Ishikawa (cell line): ENCODE measurements at regions not wholly inside any gene's neighbourhood (a gene's known extent, or its start where the extent isn't known, plus 50 kb on each side); places are given as distances from the start of the nearest gene placed in this dataset.

Experiments
- CEBPB ChIP-seq: IDR thresholded peaks from 2 replicates; pipeline ENCODE4 v1.6.1; 2012
- CREB1 ChIP-seq: IDR thresholded peaks from 2 replicates; pipeline ENCODE4 v1.6.1; 2012; ENCODE audit warnings: low read depth
- EGR1 ChIP-seq: IDR thresholded peaks from 2 replicates; pipeline ENCODE4 v1.6.1; 2012
- EP300 ChIP-seq: IDR thresholded peaks from 2 replicates; pipeline ENCODE4 v1.6.1; 2012; ENCODE audit warnings: borderline replicate concordance
- FOXM1 ChIP-seq: IDR thresholded peaks from 2 replicates; pipeline ENCODE4 v1.6.1; 2012; ENCODE audit warnings: low read depth, borderline replicate concordance
- MAX ChIP-seq: IDR thresholded peaks from 2 replicates; pipeline ENCODE4 v1.6.1; 2012
- NFIC ChIP-seq: IDR thresholded peaks from 2 replicates; pipeline ENCODE4 v1.6.1; 2012
- RAD21 ChIP-seq: IDR thresholded peaks from 2 replicates; pipeline ENCODE4 v1.6.1; 2012; ENCODE audit warnings: low read depth
- REST ChIP-seq: IDR thresholded peaks from 2 replicates; pipeline ENCODE4 v1.6.1; 2012; ENCODE audit warnings: low read depth, mild to moderate bottlenecking
- TAF1 ChIP-seq: IDR thresholded peaks from 2 replicates; pipeline ENCODE4 v1.6.1; 2012; ENCODE audit warnings: low read depth, mild to moderate bottlenecking
- TCF12 ChIP-seq: IDR thresholded peaks from 2 replicates; pipeline ENCODE4 v1.6.1; 2012; ENCODE audit warnings: low read depth
- YY1 ChIP-seq: IDR thresholded peaks from 2 replicates; pipeline ENCODE4 v1.6.1; 2012; ENCODE audit warnings: low read depth

- TF ChIP-seq TAF1 (no peak), YY1 (no peak), CEBPB (no peak), TCF12 (no peak), REST (no peak), EP300 (no peak), CREB1 (no peak), MAX (no peak), NFIC (no peak), FOXM1 (no peak), EGR1 (no peak), RAD21 (no peak)
Measured at GRCh38 chr10:130559547-130559880, 423.3 kb downstream of the GLRX3 start.
